HL-60 (cell line): ENCODE measurements at regions not wholly inside any gene's neighbourhood (a gene's known extent, or its start where the extent isn't known, plus 50 kb on each side); places are given as distances from the start of the nearest gene placed in this dataset.

ENCODE experiments used
- GABPA ChIP-seq: IDR thresholded peaks from 2 replicates; pipeline ENCODE4 v1.6.1; 2012; ENCODE audit warnings: low read depth
- POLR2AphosphoS5 ChIP-seq: IDR thresholded peaks from 2 replicates; pipeline ENCODE4 v1.6.1; 2012; ENCODE audit warnings: low read depth
- SPI1 ChIP-seq: IDR thresholded peaks from 2 replicates; pipeline ENCODE4 v1.6.1; 2012; ENCODE audit warnings: low read depth, mild to moderate bottlenecking, borderline replicate concordance
- TF ChIP-seq, protein P1 (sequence below): IDR thresholded peaks from one replicate; pipeline ENCODE4 v1.5.1; 2011; ENCODE audit warnings: low read length, control low read depth, inconsistent platforms; ENCODE audit not compliant: insufficient read depth
- TF ChIP-seq, protein P2 (sequence below): IDR thresholded peaks from 2 replicates; pipeline ENCODE4 v1.6.1; 2012; ENCODE audit warnings: low read depth; ENCODE audit not compliant: insufficient replicate concordance

DNA sequence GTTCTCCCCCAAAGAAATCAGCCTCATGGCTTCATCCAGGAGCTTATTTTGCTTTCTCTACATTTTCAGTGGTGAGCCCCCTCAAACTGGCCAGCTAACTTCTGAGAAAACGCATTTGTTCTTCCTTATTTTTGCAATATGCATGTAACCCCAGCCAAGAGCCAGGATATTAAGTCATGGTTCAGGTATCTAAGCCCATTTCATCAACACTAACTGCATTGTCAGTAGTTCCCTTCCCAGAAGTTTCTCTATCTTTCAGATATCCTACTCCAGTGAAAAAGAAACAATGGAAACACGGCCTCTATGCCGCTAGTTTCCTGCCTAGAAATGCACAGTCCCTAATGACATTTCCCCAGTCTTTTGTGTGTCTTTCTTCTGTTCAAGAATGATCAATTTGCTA is 102.8 kb upstream of the RASSF8 start:
- TF ChIP-seq, protein P1, sequence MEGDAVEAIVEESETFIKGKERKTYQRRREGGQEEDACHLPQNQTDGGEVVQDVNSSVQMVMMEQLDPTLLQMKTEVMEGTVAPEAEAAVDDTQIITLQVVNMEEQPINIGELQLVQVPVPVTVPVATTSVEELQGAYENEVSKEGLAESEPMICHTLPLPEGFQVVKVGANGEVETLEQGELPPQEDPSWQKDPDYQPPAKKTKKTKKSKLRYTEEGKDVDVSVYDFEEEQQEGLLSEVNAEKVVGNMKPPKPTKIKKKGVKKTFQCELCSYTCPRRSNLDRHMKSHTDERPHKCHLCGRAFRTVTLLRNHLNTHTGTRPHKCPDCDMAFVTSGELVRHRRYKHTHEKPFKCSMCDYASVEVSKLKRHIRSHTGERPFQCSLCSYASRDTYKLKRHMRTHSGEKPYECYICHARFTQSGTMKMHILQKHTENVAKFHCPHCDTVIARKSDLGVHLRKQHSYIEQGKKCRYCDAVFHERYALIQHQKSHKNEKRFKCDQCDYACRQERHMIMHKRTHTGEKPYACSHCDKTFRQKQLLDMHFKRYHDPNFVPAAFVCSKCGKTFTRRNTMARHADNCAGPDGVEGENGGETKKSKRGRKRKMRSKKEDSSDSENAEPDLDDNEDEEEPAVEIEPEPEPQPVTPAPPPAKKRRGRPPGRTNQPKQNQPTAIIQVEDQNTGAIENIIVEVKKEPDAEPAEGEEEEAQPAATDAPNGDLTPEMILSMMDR = no peak
- TF ChIP-seq POLR2AphosphoS5 = no peak
- TF ChIP-seq, protein P2, sequence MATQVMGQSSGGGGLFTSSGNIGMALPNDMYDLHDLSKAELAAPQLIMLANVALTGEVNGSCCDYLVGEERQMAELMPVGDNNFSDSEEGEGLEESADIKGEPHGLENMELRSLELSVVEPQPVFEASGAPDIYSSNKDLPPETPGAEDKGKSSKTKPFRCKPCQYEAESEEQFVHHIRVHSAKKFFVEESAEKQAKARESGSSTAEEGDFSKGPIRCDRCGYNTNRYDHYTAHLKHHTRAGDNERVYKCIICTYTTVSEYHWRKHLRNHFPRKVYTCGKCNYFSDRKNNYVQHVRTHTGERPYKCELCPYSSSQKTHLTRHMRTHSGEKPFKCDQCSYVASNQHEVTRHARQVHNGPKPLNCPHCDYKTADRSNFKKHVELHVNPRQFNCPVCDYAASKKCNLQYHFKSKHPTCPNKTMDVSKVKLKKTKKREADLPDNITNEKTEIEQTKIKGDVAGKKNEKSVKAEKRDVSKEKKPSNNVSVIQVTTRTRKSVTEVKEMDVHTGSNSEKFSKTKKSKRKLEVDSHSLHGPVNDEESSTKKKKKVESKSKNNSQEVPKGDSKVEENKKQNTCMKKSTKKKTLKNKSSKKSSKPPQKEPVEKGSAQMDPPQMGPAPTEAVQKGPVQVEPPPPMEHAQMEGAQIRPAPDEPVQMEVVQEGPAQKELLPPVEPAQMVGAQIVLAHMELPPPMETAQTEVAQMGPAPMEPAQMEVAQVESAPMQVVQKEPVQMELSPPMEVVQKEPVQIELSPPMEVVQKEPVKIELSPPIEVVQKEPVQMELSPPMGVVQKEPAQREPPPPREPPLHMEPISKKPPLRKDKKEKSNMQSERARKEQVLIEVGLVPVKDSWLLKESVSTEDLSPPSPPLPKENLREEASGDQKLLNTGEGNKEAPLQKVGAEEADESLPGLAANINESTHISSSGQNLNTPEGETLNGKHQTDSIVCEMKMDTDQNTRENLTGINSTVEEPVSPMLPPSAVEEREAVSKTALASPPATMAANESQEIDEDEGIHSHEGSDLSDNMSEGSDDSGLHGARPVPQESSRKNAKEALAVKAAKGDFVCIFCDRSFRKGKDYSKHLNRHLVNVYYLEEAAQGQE = no peak
- no peak for TF ChIP-seq GABPA
- TF ChIP-seq SPI1 = no peak
